Muscle of leg (tissue), 3 donors: ENCODE measurements at regions not wholly inside any gene's neighbourhood (a gene's known extent, or its start where the extent isn't known, plus 50 kb on each side); places are given as distances from the start of the nearest gene placed in this dataset.
"Not testable (repeated sequence)": the region's sequence is repeated elsewhere in the genome, so short reads cannot be mapped to it uniquely, and the experiment has no call there.

ENCODE experiments used
- DNase-seq: peaks from one replicate; pipeline ENCODE4 v3.0.0; 2013
- H3K27ac ChIP-seq: one replicate; pipeline ENCODE4 v1.5.1; 2013; ENCODE audit warnings: mild to moderate bottlenecking, low read length, control low read depth
- H3K27me3 ChIP-seq: one replicate; pipeline ENCODE4 v1.6.1; 2013; ENCODE audit warnings: low read length; ENCODE audit not compliant: control insufficient read depth, insufficient read depth
- H3K36me3 ChIP-seq: one replicate; pipeline ENCODE4 v1.6.1; 2013; ENCODE audit warnings: low read length; ENCODE audit not compliant: control insufficient read depth, insufficient read depth
- H3K4me1 ChIP-seq: one replicate; pipeline ENCODE4 v1.6.1; 2013; ENCODE audit warnings: low read length; ENCODE audit not compliant: control insufficient read depth, insufficient read depth
- H3K4me3 ChIP-seq: one replicate; pipeline ENCODE4 v1.5.1; 2013; ENCODE audit warnings: low read length, control low read depth
- H3K9me3 ChIP-seq: replicated peaks from 2 replicates; pipeline ENCODE4 v1.6.1; 2013; ENCODE audit warnings: low read depth, low read length; ENCODE audit not compliant: control insufficient read depth
- WGBS: methylation state at CpG from one replicate; pipeline ENCODE4 v1.1.5; 2013; ENCODE audit warnings: missing lambda C conversion rate; ENCODE audit not compliant: insufficient coverage; 5-methylcytosine and 5-hydroxymethylcytosine counted together

DNA sequence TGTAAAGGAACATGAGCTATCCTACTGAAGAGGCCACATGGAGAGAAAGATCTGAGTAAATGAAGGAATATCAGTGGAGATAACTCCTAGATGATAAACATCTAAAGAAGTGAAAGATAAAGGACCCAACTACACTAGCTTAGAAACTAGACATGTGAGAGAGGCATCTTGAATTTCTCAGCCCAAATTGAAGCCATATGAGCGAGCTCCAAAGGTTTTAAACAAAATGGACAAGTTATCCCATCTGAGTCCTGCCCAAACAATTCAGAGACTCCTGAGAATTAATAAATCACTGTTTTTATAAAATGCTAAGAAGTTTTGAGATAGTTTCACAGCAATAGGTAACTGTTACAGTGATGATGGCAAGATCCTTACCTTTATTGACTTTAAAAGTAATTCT is 438.9 kb downstream of the NAV3 start:
- H3K9me3 ChIP-seq: no peaks in the 10 kb centered on the region
- no peaks in the 10 kb centered on the region for H3K4me1 ChIP-seq
- no peak for DNase-seq
- WGBS: no CpG with 5 or more reads among the region's 1 CpG
- H3K4me3 ChIP-seq: no peak overlapping the region
- no peaks in the 10 kb centered on the region for H3K27me3 ChIP-seq
- no peak overlapping the region for H3K27ac ChIP-seq
- H3K36me3 ChIP-seq: no peaks in the 10 kb centered on the region

GRCh38 chr12:78271546-78271945 is 440.9 kb downstream of the NAV3 start:
- no CpG with 5 or more reads among the region's 3 CpGs for WGBS
- no peak for DNase-seq
- no peaks in the 10 kb centered on the region for H3K4me1 ChIP-seq
- no peak overlapping the region for H3K27ac ChIP-seq
- H3K9me3 ChIP-seq: no peaks in the 10 kb centered on the region
- no peak overlapping the region for H3K4me3 ChIP-seq
- no peaks in the 10 kb centered on the region for H3K27me3 ChIP-seq
- H3K36me3 ChIP-seq: no peaks in the 10 kb centered on the region

- Histone ChIP-seq H3K4me1 (no peaks in the 10 kb centered on the region), H3K36me3 (no peaks in the 10 kb centered on the region), H3K27ac (no peak overlapping the region), H3K27me3 (no peaks in the 10 kb centered on the region), H3K9me3 (peaks cover 3% of the 10 kb centered on the region), H3K4me3 (no peak overlapping the region)
- no peak for DNase-seq
- WGBS: no CpG with 5 or more reads among the region's 2 CpGs
Measured at GRCh38 chr12:78275886-78276285, 445.2 kb downstream of the NAV3 start.

- no peak for DNase-seq
- H3K36me3 ChIP-seq: no peaks in the 10 kb centered on the region
- peaks cover 3% of the 10 kb centered on the region for H3K9me3 ChIP-seq
- H3K4me1 ChIP-seq: no peaks in the 10 kb centered on the region
- H3K27ac ChIP-seq: no peak overlapping the region
- H3K4me3 ChIP-seq: no peak overlapping the region
- no peaks in the 10 kb centered on the region for H3K27me3 ChIP-seq
- no CpG with 5 or more reads among the region's 2 CpGs for WGBS
Measured at GRCh38 chr12:78278706-78279190, 448.1 kb downstream of the NAV3 start.

DNA sequence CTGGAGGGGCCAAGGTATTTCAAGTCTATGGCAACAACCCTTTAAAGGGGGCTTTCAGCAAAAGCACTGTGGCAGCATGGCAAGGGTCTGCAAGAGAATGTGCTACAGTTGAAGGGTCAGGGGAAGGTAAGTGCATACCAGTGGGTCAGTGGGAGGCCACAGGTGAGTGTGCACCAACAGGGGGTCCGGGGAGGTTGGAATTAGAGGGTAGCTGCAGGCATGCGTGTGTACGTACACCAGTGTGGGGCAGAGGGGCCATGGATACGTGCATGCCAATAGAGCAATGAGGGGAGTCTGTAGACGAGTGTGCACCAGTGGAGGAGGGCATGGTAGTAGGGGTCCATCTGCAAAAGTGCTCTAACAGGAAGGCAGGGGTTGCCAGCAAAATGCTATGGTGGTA is 448.9 kb downstream of the NAV3 start:
- H3K4me3 ChIP-seq: no peak overlapping the region
- 86% methylated on average over 5 of the region's 5 CpGs for WGBS
- H3K27ac ChIP-seq: no peak overlapping the region

GRCh38 chr12:78281102-78281501 is 450.4 kb downstream of the NAV3 start:
- H3K4me1 ChIP-seq, DNase-seq, H3K27ac ChIP-seq, H3K27me3 ChIP-seq, H3K36me3 ChIP-seq, H3K4me3 ChIP-seq, H3K9me3 ChIP-seq: not testable (repeated sequence)
- WGBS: no CpG with 5 or more reads among the region's 2 CpGs

More for the DNA sequence above, 448.9 kb downstream of the NAV3 start:
- peaks cover 3% of the 10 kb centered on the region for H3K9me3 ChIP-seq
- no peak for DNase-seq
- no peaks in the 10 kb centered on the region for H3K4me1 ChIP-seq
- H3K36me3 ChIP-seq: no peaks in the 10 kb centered on the region
- no peaks in the 10 kb centered on the region for H3K27me3 ChIP-seq

GRCh38 chr12:78284417-78284816 is 453.7 kb downstream of the NAV3 start:
- no CpG with 5 or more reads among the region's 1 CpG for WGBS
- H3K27ac ChIP-seq: no peak overlapping the region
- H3K27me3 ChIP-seq: no peaks in the 10 kb centered on the region
- H3K9me3 ChIP-seq: no peaks in the 10 kb centered on the region
- no peak for DNase-seq
- no peak overlapping the region for H3K4me3 ChIP-seq
- no peaks in the 10 kb centered on the region for H3K4me1 ChIP-seq
- no peaks in the 10 kb centered on the region for H3K36me3 ChIP-seq

DNA sequence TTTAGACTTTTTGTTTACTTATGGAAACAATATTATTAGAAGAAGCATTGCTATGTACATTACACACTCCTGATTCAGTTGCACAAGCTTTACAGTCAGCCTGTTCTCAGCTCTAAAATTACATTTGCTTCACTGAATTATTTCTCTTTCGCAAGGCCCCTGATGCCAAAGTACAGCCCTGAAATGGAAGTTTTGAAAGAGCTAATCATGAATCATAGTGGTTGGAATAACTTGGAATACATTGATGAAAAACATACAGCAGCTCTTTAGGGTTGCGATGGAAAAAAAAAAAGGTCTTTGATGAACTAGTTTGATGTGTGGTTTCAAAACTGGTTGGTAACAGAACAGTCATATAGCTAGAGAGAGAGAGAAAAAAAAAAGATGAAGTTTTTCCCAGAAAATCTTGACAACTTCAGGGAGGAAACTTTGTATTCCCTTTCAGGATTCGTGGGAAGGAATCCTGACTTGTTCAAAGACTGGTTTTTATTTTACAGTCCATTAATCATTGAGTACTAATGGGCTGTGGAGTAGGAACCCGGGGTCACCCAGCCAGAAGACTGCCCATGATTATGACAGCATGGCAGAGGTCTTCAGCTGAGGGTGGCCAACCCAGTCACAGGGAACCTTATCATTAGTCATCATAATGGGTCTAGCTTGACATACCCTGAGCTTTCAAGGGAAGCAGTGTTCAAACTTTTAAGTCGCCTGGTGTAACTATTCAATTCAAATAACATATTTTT is 460.1 kb downstream of the NAV3 start:
- H3K9me3 ChIP-seq: no peaks in the 10 kb centered on the region
- no peak overlapping the region for H3K27ac ChIP-seq
- no peaks in the 10 kb centered on the region for H3K36me3 ChIP-seq
- 25% methylated on average over 2 of the region's 5 CpGs for whole genome bisulfite sequencing
- no peaks in the 10 kb centered on the region for H3K27me3 ChIP-seq
- no peak for DNase-seq
- no peak overlapping the region for H3K4me3 ChIP-seq
- H3K4me1 ChIP-seq: no peaks in the 10 kb centered on the region

GRCh38 chr12:78293059-78293686 is 462.5 kb downstream of the NAV3 start:
- no peaks in the 10 kb centered on the region for H3K27me3 ChIP-seq
- H3K4me1 ChIP-seq: no peaks in the 10 kb centered on the region
- no peaks in the 10 kb centered on the region for H3K36me3 ChIP-seq
- no peaks in the 10 kb centered on the region for H3K9me3 ChIP-seq
- no peak overlapping the region for H3K27ac ChIP-seq
- no CpG with 5 or more reads among the region's 1 CpG for WGBS
- no peak overlapping the region for H3K4me3 ChIP-seq
- DNase-seq: no peak

- H3K9me3 ChIP-seq, DNase-seq, H3K27me3 ChIP-seq, H3K4me3 ChIP-seq, H3K36me3 ChIP-seq, H3K4me1 ChIP-seq, H3K27ac ChIP-seq: not testable (repeated sequence)
- WGBS: 86% methylated on average over 2 of the region's 5 CpGs
Measured at GRCh38 chr12:78301282-78301681, 470.6 kb downstream of the NAV3 start.
